Middle frontal gyrus (tissue), 1 donor: ENCODE measurements at regions not wholly inside any gene's neighbourhood (a gene's known extent, or its start where the extent isn't known, plus 50 kb on each side); places are given as distances from the start of the nearest gene placed in this dataset.

Experiments used
- DNase-seq: peaks from one replicate; pipeline ENCODE4 v3.0.0-alpha.2; 2015; ENCODE audit warnings: low spot score; ENCODE audit errors: extremely low spot score

- no peak for DNase-seq
Observed at GRCh38 chr3:40988468-40988867, 210.8 kb upstream of the CTNNB1 start.

DNA sequence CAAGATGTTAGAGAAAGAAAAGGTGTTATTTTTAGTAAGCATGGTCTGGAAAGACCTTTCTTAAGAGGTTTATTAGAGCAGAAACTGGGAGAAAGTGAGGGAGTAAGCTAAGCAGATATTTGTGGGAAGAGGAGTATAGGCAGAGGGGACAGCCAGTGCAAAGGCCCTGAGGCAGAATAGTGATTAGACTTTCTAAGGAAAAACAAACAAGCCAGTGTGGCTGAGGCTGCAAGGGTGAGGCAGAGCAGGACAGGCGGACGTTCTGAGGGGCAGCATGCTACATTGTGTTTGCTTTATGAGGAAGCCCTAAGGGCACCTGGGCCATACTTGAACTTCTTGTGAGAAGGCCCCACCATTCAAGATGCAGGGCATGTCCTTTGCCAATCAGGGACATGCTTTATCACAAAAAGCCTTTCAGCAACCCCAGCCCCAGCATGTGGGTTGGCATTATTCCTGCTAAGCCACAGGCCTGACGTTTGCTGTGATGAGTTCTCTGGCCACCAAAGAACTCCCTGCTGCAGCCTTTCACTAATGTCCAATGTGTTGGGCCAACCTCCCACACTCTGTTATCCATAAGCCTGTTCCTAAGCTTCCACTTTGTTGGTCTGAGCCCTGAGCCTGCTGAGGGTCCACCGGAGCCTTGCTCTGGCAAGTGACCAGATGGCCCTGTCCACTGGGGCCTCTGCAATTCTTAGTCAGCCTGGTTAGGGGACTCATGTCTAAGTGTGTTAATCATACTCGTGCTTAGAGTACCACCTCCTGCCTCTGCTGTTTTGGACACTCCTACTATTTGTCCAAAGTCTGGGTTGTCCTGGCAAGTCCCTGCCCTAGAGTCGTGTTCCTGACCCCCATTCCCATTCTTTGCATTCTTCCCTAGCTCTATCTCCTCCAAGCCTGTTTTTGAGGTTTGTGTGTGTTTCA, 209.9 kb upstream of the CTNNB1 start:
- DNase-seq = no peak

GRCh38 chr3:40990062-40990456, 209.2 kb upstream of the CTNNB1 start:
- no peak for DNase-seq

- no peak for DNase-seq
Observed at GRCh38 chr3:40992023-40992422, 207.3 kb upstream of the CTNNB1 start.

DNA sequence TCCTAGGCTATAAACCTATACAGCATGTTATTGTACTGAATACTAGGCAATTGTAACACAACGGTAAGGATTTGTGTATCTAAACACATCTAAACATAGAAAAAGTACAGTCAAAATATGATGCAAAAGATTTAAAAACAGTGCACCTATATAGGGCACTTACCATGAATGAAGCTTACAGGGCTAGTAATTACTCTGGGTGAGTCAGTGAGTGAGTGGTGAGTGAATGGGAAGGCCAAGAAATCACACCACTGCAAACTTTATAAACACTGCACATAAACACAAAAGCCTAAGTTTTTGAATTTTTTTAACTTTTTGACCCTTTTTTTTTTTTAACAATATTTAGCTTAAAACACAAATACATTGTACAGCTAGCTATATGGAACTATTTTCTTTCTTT, 204.7 kb upstream of the CTNNB1 start:
- DNase-seq = no peak

- no peak for DNase-seq
Observed at GRCh38 chr3:40995271-40995670, 204.0 kb upstream of the CTNNB1 start.

GRCh38 chr3:40996382-40996781, 202.9 kb upstream of the CTNNB1 start:
- no peak for DNase-seq

GRCh38 chr3:40996827-40997710, 202.2 kb upstream of the CTNNB1 start:
- DNase-seq = no peak

- DNase-seq = no peak
Observed at GRCh38 chr3:40997711-40998519, 201.4 kb upstream of the CTNNB1 start.

DNA sequence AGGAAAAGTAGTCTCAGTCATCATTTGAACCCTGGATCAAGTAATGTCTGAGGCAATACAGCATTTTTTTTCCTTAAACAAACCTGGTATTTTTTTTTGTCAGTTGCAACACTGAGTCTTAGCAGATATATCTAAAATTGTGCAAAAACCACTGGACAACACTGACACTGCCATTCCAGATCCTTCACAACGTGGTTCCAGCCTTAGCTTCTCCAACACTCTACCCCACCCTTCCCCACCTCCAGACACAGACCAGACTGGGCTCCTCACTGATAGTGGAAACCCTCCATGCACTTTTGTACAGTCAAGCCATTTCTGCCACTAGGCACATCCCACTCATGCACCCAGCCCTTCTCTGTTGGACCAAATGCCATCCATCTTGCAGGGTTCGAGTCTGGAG, 199.6 kb upstream of the CTNNB1 start:
- no peak for DNase-seq

DNA sequence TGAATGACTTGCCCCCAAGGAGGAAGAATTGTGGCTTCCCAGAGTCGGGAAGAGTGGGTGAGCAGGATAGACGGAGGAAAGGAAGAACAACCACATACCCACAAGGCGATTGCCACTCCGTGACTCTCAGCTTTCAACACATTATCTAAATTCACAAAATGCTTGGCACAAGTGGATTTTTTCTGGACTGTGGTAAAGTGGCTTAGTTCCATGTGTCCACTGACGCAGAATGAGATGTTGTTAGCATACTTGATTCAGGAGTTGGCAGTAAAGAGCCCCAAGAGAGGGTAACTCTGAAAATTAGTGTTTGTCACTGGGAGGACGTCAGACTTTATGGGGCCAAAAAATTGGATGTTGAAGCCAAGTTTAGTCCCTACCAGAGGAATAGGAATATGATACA, 198.8 kb upstream of the CTNNB1 start:
- DNase-seq = no peak

- no peak for DNase-seq
Observed at GRCh38 chr3:41001556-41001955, 197.7 kb upstream of the CTNNB1 start.

- no peak for DNase-seq
Observed at GRCh38 chr3:41002104-41002503, 197.2 kb upstream of the CTNNB1 start.

DNA sequence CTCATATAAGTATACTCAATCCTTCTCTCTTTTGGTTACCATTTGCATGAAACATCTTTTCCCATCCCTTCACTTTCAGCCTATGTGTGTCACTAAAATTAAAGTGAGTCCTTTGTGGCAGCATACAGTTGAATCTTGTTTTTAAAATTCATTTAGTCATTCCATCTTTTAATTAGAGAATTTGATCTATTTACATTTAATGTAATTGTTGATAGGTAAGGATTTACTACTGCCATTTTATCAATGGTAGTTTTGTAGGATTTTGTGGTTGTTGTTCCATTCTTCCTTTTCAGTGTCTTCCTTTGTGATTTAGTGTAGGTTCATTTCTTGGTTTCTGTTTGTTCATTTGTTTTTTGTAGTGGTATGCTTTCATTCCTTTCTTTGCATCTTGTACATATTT, 191.9 kb upstream of the CTNNB1 start:
- DNase-seq = no peak

DNA sequence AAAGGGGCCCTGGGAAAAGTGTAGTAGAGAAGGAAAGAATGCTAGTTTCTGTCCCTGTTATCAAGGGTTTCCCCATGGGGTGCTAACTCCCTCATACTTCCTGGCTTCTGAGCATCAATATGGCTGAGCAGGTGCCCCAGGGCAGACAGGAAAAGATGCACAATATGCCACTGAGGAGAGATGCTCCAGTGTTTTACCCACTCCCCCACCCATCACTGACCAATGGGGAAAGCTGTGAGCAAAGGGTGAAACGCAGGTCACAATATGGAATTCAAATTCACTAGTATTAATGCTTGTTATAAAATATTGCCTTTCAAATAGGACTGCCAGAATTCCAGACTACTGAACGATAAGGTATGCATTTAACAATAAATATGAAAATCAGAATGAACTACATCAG, 187.5 kb upstream of the CTNNB1 start:
- no peak for DNase-seq

DNA sequence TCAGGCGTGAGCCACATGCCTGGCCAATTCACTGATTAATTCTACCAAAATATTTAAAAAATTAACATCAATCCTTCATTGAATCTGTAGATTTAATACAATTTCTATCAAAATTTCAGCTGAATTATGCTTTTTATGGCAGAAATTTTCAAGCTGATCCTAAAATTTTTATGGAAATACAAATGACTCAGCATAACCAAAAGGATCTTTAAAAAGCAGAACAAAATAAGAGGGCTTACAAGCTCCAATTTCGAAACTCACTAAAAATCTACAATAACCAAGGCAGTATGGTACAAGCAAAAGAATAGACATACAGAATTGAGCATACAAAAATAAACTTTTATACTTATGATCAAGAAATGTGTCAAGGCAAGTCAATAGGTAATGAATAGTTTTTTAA, 180.4 kb upstream of the CTNNB1 start:
- DNase-seq = no peak

GRCh38 chr3:41024031-41024836, 175.1 kb upstream of the CTNNB1 start:
- no peak for DNase-seq

GRCh38 chr3:41026394-41027177, 172.7 kb upstream of the CTNNB1 start:
- DNase-seq = no peak

DNA sequence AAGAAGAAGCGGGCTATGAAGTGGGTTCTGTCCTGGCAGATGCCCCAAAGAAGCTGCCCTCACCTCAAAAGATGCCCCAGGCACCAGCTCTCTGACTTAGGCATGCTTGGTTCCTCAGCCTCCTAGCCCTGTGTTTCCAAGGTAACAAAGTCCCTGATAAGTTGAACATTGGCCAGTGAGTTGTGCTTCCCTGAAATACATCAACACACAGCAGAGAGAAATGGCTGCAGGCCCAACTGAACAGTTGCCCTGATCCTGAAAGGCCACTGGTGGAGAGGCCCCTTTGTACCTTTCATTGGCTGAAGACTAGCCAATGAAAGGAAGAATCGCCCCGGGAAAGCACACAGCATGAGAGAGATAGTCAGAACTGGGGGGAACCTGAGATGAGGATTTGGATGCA, 169.9 kb upstream of the CTNNB1 start:
- no peak for DNase-seq

- no peak for DNase-seq
Observed at GRCh38 chr3:41030220-41030619, 169.1 kb upstream of the CTNNB1 start.
